ENCODE measurements at regions not wholly inside any gene's neighbourhood (a gene's known extent, or its start where the extent isn't known, plus 50 kb on each side); places are given as distances from the start of the nearest gene placed in this dataset.

DNA sequence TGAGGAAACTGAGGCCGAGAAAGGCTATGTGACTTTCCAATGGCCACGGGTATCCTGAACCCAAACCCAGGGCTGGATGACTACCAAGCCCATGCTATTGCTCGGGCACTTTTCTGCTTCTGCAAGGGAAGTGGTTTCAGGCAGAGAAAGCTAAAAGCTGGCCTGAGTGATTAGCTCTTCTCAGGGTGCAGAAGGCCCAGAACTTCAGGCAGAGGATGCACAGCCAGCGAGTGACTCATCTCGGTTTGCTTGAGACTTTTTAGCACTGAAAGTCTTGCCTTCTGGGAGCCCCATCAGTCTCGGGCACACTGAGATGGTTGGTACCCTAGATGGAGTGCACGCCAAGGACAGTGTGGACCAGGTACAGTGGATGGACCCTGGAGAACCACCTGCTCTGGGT lies 129.5 kb upstream of the SDK2 start:
- no peak overlapping the region for H3K23ac ChIP-seq (ENCODE audit: insufficient read length)
- FAIRE-seq = no peak
- H4K91ac ChIP-seq (replicated peaks; ENCODE audit: insufficient read length, low read length) = no peak overlapping the region

More for the DNA sequence above, 129.5 kb upstream of the SDK2 start:
- 86% methylated on average over 7 of the region's 7 CpGs; no CpG with 5 or more reads in 1 of the 2 experiments for WGBS, 2 experiments (ENCODE audit: extremely low coverage in 1 of 2, insufficient coverage in 1 of 2, insufficient read length in 1 of 2, insufficient replicate concordance in 2 of 2, low coverage in 1 of 2, low lambda C conversion rate in 2 of 2, missing lambda C conversion rate in 1 of 2)
- Histone ChIP-seq H2BK15ac (ENCODE audit: low read length) (no peak overlapping the region), H3K14ac (ENCODE audit: insufficient read length) (no peak overlapping the region), H3K9me3 (ENCODE audit: insufficient read depth in 2 of 2, low read depth in 1 of 2, low read length in 1 of 2) (peaks cover 10 to 15% of the 10 kb centered on the region in 2 experiments), H3K79me1 (ENCODE audit: low read depth, low read length) (no peaks in the 10 kb centered on the region), H4K5ac (ENCODE audit: insufficient read length, low read depth, low read length) (no peak overlapping the region), H3K36me3 (ENCODE audit: control insufficient read depth in 2 of 4, insufficient read depth in 4 of 4, low read length in 3 of 4) (no peaks in the 10 kb centered on the region), H3K79me2 (ENCODE audit: control insufficient read depth in 1 of 2, insufficient read depth in 2 of 2, low read length in 2 of 2) (no peaks in the 10 kb centered on the region), H3K9ac (replicated peaks in 1 of 4; ENCODE audit: extremely low read depth in 1 of 4, low read depth in 3 of 4, low read length in 3 of 4) (no peak overlapping the region), H3K4ac (replicated peaks; ENCODE audit: insufficient read length, low read depth, low read length) (no peak overlapping the region), H3K56ac (replicated peaks; ENCODE audit: insufficient read length, low read depth, low read length) (no peak overlapping the region), H2BK12ac (ENCODE audit: low read depth, low read length) (no peak overlapping the region), H2AFZ (ENCODE audit: low read length) (no peak overlapping the region), H3K23me2 (ENCODE audit: low read depth, low read length) (no peaks in the 10 kb centered on the region), H2BK120ac (replicated peaks; ENCODE audit: low read depth, low read length) (no peak overlapping the region), H3K4me2 (ENCODE audit: insufficient read depth in 1 of 2, low read depth in 2 of 2, low read length in 2 of 2) (no peak overlapping the region), H2AK5ac (ENCODE audit: low read depth, low read length) (no peak overlapping the region), H3K4me3 (ENCODE audit: extremely low read depth in 1 of 4, insufficient read depth in 2 of 4, low read depth in 3 of 4, low read length in 4 of 4) (no peak overlapping the region), H3K4me1 (replicated peaks in 1 of 4; ENCODE audit: control insufficient read depth in 3 of 4, insufficient read depth in 4 of 4, low read length in 3 of 4) (no peaks in the 10 kb centered on the region; a peak in 1 of 7 replicates), H2BK20ac (ENCODE audit: low read length) (no peak overlapping the region), H4K8ac (ENCODE audit: extremely low read depth, insufficient read depth, low read length) (no peak overlapping the region), H2BK5ac (ENCODE audit: low read depth, low read length) (no peak overlapping the region), H4K20me1 (replicated peaks in 1 of 2; ENCODE audit: control insufficient read depth in 1 of 2, insufficient read depth in 2 of 2, low read length in 2 of 2) (no peaks in the 10 kb centered on the region), H3K27ac (ENCODE audit: low read depth, low read length) (no peak overlapping the region), H3K18ac (ENCODE audit: extremely low read depth, low read length) (no peak overlapping the region), H3K27me3 (replicated peaks in 1 of 4; ENCODE audit: control insufficient read depth in 3 of 4, extremely low read depth in 1 of 4, insufficient read depth in 3 of 4, low read length in 3 of 4) (no peaks in the 10 kb centered on the region)
- DNase-seq (ENCODE audit: low read depth in 1 of 2, low spot score in 2 of 2) = no peak
- TF ChIP-seq, protein P1, sequence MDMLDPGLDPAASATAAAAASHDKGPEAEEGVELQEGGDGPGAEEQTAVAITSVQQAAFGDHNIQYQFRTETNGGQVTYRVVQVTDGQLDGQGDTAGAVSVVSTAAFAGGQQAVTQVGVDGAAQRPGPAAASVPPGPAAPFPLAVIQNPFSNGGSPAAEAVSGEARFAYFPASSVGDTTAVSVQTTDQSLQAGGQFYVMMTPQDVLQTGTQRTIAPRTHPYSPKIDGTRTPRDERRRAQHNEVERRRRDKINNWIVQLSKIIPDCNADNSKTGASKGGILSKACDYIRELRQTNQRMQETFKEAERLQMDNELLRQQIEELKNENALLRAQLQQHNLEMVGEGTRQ (IDR thresholded peaks at IDR 0.05; ENCODE audit: low read length) = no peak
- TF ChIP-seq MAFK (IDR thresholded peaks at IDR 0.05; ENCODE audit: low read depth, low read length) (no peak), RFX5 (IDR thresholded peaks at IDR 0.05; ENCODE audit: borderline replicate concordance, low read depth, low read length) (no peak), POU5F1 (IDR thresholded peaks at IDR 0.05; ENCODE audit: low read depth, low read length) (no peak), NANOG (IDR thresholded peaks at IDR 0.05; ENCODE audit: insufficient read depth, low read depth, low read length, poor library complexity, severe bottlenecking) (no peak), TBP (IDR thresholded peaks at IDR 0.05; ENCODE audit: low read depth, low read length) (no peak)
- ChIA-PET POLR2A (ENCODE audit: partially characterized antibody) (interaction anchor here (0.6 kb wide), 1 partner anchor 341 kb away, joined by 3 read pairs; no protein-coding TSS in a partner anchor), CTCF (ENCODE audit: partially characterized antibody) (interaction anchor here (1.3 to 6.0 kb wide), 2 partner anchors 9 to 124 kb away, joined by 3 to 28 read pairs; no protein-coding TSS in a partner anchor)
